ENCODE measurements at regions not wholly inside any gene's neighbourhood (a gene's known extent, or its start where the extent isn't known, plus 50 kb on each side); places are given as distances from the start of the nearest gene placed in this dataset.
"Not testable (repeated sequence)": the region's sequence is repeated elsewhere in the genome, so short reads cannot be mapped to it uniquely, and the experiment has no call there.

DNA sequence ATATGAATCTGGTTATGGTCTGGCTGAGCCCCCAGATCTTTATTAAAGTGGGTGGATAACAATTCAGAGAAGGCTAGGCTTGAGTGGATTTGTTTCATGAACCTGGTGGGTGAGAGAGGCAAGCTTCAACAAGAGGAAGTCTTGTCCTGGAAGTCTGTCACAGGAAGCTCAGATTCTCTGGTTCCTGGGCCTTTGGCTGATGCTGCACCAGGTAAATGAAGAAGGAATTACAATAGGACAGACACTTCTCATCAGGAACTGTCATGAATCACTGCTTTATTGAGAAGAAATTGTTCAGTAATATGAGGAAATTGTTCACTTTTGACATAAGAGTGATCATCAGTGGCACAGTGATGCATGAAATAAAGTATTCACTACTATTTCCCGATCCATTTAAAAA lies 167.6 kb upstream of the ELL2 start:
- no peak for DNase-seq (ENCODE audit: low spot score)

DNA sequence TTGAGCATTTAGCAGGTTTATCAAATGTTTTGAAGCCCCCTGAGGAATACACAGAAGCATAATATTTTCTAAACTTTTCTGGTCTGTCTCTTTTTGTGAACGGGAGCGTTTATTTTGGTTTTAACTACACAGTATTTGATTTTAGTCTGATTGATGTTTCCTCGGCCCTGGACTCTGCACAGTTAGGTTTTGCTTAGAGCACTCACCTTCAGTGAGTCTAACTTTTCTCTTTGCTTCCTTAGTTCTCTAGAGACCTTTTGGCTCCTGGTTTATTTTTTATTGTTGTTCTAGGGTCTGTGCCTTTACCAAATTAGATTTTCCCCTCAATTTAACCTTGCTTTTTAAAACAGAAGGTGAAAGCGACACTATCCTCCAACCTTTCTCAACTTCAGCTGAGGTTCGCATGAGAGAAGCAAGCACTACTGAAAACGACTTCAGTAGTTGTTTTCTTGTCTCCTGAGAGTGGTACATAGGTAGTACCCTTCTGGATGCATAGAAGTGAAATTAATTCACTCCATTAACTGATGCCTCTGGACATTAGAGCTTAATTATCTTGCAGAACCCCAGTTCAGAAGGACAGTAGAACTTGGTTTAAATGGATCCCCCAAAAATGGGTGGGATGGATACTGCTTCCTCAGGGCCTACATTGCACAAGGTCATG lies 166.7 kb upstream of the ELL2 start:
- DNase-seq (ENCODE audit: low spot score) = no peak

DNA sequence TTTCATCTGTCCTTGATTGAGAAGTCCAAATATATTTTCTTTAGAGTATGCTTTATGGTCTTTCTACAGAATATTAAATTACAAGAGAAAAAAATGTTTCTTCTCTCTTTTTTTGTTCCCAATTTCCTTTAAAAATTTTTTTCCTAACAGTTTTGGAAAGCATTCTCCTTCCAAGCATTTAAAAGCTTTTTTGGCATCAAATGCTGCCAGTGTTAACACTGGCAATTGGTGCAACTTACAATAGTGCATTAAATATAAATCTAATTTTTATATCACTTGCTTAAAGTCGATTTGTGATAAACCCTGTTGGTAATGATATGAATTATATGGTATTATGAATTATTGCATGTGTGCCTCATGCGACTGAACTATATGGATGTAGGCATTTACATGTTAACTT lies 165.9 kb upstream of the ELL2 start:
- no peak for DNase-seq (ENCODE audit: low spot score)

DNA sequence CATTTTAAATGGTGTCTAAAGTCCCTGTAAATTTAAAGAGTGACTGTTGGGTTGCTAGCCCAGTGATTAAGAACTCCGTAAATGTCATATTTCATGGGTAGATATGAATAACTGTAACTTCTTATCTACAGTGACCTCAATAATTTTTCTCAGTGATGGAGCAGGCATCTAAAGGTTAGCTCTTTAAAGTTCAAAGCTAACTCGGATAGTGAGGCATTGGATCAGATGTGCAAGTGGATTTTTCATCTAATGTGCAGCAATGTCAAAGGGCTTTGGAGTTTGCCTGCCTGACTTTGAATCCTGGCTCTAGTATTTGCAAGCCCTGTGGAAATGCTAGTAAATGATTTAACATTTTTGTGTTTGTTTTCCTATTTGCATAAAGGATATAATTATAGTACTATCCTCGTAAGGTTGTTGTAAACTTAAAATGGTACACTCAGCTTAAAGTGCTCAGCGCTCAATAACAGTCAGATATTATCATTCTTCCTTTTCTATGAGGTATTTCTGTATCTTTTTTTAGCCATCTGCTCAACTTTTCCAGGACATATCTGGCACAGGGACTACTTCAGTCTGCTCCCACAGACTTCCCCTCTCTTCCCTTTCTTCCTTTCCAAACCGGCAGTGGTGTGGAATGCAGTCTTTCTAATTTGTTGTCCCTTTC lies 163.7 kb upstream of the ELL2 start:
- DNase-seq (ENCODE audit: low spot score) = no peak

DNA sequence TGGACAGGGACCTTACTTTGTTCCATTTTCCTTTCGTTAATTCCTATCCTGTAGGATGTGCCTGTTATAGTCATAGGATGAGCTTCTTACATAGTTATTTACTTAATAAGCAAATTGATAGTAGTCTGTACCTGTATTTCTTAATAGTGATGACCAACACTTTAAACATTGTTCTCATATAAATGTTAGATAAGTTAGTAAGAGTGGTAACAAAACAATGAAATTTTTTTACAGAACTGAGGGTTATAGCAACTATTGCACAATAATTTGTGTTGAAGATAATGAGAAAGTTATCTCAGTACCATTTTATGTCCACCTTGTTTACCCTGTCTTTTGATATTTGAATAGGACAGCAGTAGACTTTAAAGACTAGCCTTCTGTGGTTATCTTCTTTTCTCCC lies 162.9 kb upstream of the ELL2 start:
- DNase-seq (ENCODE audit: low spot score) = no peak

DNA sequence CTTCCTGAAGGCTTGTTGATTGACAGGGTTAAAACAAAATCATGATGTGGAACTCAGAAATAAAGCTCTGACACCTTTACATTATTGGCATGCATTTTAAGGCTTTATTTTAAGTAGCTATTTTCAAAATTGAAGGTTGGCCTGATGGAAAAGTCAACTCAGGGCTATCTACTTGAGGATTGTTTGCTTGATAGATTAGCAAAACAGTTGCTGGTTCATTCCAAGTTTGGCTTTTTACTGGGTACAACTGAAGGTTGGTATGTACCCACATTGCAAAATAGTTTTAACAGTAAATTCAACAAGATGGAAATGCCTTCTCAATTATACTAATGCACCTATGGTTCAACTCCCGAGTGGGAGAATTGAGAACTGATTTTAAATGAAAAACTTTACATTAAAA lies 161.8 kb upstream of the ELL2 start:
- no peak for DNase-seq (ENCODE audit: low spot score)

DNA sequence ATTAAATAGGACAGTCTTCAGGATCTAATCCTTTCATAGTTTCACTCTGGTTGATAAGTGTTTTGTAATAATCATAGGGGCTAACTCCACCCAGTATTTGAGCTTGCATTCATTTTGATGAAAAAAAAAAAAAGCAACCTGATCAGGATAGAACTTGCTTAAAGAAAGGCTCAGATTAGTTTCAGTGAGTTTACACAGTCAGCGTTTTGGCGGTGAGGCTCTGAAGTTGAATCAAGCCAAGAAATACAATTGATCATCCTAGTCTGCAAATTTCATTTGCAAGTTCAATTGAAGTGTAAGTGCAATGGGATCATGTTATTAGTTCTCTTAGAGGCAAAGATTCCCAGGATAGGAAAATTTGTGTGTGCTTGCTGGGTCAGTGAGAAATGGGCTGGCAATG lies 159.7 kb upstream of the ELL2 start:
- no peak for DNase-seq (ENCODE audit: low spot score)

DNA sequence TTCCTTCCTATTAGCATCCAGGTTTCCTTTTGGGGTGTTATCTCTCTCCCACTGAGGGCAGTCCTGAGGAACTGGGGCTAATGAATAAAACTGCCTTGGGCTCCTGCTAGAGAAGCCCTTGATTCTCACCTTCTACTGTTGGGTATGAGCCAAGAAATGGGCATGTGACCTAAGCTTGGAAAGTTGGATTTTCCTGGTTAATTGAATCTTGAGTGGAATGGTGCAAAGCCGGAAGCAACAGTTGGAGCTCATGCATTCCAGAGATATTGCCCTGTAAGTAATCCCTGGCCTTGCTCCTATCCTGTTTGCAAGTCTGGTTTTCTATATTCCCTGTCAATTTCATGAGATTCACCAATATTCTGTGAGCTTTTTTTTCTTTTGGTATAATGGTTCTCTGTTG lies 158.5 kb upstream of the ELL2 start:
- DNase-seq (ENCODE audit: low spot score) = no peak

DNA sequence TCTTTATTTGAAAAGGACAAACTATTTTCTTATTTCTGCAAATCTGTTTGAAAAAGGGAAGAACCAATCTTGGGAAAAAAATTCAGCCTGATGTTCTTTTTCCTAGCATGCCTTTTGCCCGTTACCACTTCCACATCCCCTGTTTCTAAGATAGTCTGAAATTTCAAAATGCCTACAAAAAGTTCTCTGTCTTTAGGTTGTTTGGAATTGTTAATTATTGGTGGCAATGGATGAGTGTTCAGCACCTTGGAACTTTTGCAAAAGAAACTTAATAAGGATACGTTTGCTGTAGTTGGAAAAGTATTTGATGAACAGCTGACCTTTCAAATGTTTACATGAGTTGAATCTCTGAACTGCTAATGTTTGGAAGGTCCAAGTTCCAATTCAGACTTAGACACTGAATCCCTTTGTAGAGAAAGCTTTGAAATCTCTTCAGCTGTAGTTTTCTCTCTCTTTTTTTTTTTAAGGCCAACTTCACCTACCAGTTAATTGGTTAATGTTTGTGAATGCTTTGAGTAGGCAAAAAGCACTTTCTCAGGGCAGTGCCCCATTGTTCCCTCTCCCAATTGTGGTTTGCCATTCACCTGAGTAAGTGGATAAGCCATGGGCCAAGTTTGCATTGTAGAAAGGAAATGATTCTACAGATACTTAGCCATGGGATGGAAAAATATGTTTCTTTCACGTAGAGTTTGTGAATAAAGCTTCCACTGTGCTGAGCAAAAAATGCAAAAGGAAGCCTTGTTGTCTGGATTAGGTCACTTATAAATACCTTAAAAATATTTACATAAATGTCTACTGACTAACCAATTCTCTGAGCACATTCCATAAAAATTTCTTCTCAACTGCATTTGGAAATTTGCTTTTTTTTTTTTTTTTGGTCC lies 156.4 kb upstream of the ELL2 start:
- no peak for DNase-seq (ENCODE audit: low spot score)

DNA sequence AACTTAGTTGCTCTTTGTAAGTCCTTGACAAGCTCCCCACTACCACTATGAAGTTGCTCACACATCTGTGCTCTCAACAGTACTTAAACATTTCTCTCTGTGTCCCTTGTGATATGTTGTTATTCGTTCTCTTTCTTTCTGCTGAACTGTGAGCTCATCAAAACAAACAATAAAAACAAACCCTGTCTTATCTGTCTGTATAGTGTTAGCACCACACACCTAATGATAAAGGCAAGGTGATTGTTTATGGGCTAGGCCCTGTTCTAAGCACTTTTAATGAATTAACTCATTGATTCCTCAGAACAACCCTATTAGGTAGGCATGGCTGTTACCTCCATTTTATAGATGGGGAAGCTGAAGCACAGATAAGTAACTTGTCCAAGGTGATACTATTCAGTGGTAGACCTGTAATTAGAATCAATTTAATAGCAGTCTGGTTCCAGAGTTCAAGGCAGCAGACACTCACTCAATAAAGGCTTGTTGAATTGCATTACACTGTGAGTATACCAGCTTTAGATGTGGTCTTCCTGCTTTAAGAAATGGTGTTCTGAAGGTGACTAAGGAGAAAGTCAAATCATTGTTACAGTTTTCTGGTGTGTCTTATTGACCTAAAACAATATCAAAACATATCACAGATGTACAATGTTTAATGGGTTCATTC lies 153.6 kb upstream of the ELL2 start:
- DNase-seq (ENCODE audit: low spot score) = no peak

DNA sequence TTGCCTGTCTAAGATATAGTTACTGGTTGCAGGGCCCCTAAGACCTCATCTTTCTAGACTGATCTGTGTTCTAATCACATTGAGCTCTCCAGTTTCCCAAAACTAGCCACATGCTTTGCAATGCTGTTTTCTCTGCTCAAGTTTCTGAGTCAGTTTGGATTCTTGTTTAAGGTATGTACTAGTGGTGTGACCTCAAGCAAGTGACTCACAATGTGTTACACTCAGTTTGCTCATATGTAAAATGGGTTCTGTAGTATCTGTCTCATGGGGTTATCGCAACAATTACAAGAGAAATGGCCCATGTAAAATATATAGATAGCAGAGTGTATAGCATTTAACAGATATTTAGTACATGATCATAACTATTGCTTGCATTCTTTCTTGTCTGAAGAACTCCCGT lies 153.1 kb upstream of the ELL2 start:
- DNase-seq (ENCODE audit: low spot score) = no peak

DNA sequence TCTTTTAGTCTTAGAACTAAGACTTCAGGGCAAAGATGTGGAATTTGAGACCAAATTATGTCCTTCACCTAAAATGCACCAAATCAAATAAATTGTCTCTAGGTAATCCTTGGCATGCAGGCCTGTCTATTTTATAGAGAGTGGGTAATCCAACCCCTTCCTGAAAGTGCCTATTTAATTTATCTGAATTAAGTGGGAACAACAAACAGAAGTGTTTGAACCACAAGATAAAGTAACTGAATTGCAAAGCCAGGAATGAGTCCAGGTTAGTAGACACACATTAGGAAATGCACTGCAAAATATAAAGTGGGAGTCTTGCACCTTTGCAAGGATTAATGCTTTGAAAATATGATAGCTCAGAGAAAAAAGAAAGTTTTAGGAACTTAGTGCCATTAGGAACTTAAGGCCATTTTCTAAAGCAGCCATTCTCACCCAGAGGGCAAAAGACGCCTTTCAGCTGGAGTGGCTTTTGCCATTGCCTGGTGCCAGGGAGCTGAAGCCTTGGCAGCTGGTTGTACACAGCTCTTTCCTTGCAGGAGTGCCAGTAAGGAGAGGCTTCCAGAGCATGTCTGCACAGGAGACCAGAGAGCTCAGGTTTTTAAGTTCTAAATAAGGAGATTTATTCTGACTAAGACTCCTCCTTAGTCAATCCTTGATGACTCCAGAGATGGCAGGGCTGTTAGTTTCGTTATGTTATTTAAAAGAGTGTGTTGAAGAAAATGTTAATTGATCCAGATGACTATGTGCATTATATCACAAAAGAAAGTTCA lies 151.7 kb upstream of the ELL2 start:
- no peak for DNase-seq (ENCODE audit: low spot score)

DNA sequence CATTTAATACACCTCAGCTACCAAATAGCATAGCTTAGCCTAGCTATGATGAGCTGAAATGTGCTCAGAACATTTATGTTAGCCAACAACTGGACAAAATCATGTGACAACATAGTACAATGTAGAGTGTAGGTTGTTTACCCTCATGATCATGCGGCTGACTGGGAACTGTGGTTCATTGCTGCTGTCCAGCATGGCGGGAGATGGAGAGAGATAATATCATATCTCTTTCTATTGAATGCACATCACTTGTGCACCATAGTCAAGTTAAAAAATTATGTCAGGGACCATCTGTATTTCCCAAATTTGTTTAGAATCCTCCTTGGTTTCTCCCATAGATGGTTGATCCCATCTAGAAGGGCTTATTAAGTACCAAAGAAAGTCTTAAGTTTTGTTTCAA lies 151.1 kb upstream of the ELL2 start:
- no peak for DNase-seq (ENCODE audit: low spot score)

DNA sequence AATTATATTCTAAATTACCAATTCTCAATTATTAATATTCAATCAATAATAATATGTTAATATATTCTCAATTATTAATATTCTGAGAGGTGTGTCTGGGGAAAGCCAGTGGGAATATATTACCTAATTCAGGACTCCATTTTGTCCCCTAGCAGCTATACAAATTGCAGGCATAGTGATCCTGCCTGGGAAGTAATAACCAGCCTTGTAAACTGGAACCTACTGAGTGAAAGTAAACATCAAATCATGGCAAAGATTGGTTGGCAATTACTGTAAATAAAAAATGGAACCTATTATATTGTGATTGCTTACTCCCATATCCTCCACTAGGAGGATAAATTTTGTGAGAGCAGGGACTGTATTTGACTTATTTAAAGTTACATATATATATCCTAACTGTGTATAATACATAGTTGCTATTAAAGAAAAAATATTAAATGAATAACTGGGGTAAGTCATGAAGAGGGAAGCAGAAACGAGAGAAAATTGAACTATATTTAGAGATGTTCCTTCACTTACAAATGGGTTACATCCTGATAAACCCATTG lies 150.5 kb upstream of the ELL2 start:
- no peak for DNase-seq (ENCODE audit: low spot score)

DNA sequence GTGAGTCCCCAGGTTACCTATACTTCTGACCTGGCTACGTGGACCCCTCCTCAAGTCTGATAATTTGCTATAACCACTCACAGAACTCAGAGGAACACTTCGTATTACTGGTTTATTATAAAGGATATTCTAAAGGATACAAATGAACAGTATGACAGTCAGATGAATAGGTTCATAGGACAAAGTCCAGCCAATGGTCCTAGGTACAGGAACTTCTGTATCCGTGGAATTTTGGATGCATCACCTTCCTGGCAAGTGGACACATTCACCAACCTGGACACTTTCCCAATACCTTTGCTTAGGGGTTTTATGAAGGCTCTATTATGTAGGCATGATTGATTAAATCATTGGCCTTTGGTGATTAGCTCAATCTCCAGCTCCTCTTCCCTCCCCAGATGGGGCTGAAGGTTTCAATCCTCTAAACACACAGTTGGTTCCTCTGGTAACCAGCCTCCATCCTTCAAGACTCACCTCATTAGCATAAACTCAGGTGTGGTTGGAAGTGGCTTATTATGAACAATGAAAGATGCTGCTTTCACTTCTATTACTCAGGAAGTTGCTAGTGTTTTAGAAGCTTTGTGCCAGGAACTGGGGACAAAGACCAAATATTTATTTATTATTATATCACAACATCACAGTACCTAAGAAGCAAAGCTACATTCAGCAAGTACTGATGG lies 149.6 kb upstream of the ELL2 start:
- DNase-seq (ENCODE audit: low spot score) = no peak

DNA sequence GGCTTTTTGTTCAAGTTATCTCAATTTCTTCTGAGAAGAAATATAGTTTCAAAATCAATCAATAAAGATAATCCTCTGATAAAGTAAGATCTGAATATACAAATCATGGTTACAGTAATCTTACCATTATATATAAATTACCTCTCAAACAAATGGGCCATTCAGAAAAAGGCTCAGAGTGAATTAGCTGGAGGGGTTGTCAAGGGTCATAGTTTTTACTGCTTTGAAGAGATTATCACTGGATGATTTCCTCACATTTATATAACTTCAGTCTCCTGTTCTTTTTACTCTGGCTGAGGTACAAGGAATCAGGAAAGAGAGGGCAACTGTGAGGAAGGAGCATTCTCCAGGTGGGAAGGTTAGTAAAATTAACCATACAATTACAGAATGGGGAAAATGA lies 148.6 kb upstream of the ELL2 start:
- no peak for DNase-seq (ENCODE audit: low spot score)

DNA sequence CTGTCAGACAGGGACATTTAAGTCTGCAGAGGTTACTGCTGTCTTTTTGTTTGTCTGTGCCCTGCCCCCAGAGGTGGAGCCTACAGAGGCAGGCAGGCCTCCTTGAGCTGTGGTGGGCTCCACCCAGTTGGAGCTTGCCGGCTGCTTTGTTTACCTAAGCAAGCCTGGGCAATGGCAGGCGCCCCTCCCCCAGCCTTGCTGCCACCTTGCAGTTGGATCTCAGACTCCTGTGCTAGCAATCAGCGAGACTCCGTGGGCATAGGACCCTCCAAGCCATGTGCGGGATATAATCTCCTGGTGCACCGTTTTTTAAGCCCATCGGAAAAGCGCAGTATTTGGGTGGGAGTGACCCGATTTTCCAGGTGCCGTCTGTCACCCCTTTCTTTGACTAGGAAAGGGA lies 147.0 kb upstream of the ELL2 start:
- DNase-seq (ENCODE audit: low spot score) = not testable (repeated sequence)

DNA sequence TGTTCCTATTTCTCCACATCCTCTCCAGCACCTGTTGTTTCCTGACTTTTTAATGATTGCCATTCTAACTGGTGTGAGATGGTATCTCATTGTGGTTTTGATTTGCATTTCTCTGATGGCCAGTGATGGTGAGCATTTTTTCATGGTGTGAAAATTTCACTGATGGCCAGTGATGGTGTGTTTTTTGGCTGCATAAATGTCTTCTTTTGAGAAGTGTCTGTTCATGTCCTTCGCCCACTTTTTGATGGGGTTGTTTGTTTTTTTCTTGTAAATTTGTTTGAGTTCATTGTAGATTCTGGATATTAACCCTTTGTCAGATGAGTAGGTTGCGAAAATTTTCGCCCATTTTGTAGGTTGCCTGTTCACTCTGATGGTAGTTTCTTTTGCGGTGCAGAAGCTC lies 142.2 kb upstream of the ELL2 start:
- not testable (repeated sequence) for DNase-seq (ENCODE audit: low spot score)

DNA sequence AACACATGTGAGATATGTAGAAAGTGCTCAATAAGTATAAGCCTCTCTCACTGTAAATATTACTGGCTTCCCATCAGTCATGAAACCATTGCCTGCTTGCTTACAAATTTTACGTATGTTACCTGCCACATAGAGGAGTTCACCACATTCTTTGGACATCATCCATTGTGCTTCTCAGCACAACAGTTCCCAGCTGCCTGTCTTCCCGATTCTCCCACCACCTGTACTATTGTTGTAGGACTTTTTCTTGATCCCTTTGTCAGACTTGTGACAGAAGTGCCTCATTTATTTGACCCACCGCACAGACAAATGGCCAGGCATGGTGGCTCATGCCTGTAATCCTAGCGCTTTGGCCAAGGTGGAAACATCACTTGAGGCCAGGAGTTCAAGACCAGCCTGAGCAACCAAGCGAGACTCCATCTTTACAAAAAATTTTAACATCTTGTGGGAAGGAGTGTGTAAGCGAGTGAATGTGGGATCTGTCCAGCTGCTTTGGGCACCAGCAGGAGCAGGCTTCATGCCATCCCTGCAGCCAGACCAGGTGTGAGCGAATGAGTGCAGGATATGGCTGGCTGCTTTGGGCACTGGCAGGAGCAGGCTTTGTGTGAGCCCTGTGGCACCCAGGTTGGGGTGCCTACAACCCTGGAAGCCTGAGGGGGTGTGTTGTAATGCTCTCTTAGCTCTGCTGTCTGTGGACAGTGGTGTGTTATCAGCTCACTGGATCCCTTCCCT lies 139.9 kb upstream of the ELL2 start:
- no peak for DNase-seq (ENCODE audit: low spot score)

DNA sequence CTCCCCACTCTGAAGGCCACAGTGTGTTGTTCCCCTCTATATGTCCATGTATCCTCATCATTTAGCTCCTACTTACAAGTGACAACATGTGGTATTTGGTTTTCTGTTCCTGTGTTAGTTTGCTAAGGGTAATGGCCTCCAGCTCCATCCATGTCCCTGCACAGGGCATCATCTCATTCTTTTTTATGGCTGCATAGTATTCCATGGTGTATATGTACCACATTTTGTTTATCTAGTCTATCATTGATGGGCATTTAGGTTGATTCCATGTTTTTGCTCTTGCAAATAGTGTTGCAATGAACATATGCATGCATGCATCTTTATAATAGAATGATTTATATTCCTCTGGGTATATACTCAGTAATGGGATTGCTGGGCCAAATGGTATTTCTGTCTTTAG lies 135.8 kb upstream of the ELL2 start:
- not testable (repeated sequence) for DNase-seq (ENCODE audit: low spot score)
